Kidney (tissue), 13 donors: ENCODE measurements at regions not wholly inside any gene's neighbourhood (a gene's known extent, or its start where the extent isn't known, plus 50 kb on each side); places are given as distances from the start of the nearest gene placed in this dataset.

Experiments used
- DNase-seq, 5 donors: peaks; one replicate each; pipeline ENCODE4 v3.0.0-alpha.2; 2013 to 2020
- FAIRE-seq: peaks from 2 replicates; lab custom pipeline; 2012; peaks lifted over from hg19 to GRCh38; lab: Jason Lieb, UNC
- H3K27ac ChIP-seq, 2 donors: one replicate each; pipeline ENCODE4 v1.7.0; 2013; ENCODE audit warnings: low read depth in 2 of 2, low read length in 2 of 2, inconsistent platforms in 1 of 2
- H3K27me3 ChIP-seq: one replicate; pipeline ENCODE4 v1.7.1; 2013; ENCODE audit warnings: low read length, inconsistent platforms; ENCODE audit not compliant: control insufficient read depth, insufficient read depth
- H3K36me3 ChIP-seq, 3 donors: one replicate each; pipeline versions ENCODE4 v1.7.0 to v1.7.1; 2013; ENCODE audit warnings: low read length in 3 of 3, control low read depth in 1 of 3, inconsistent platforms in 1 of 3; ENCODE audit not compliant: insufficient read depth in 3 of 3, control insufficient read depth in 2 of 3
- H3K4me1 ChIP-seq, 3 donors: one replicate each; pipeline versions ENCODE4 v1.7.0 to v1.7.1; 2013; ENCODE audit warnings: low read length in 3 of 3, inconsistent platforms in 1 of 3, low read depth in 1 of 3; ENCODE audit not compliant: control insufficient read depth in 2 of 3, insufficient read depth in 2 of 3
- H3K4me3 ChIP-seq, 3 donors: one replicate each; pipeline versions ENCODE4 v1.7.0 to v1.8.1; 2013; ENCODE audit warnings: low read length in 3 of 3, control low read depth in 1 of 3, inconsistent platforms in 1 of 3
- H3K9ac ChIP-seq, 3 donors: one replicate each; pipeline versions ENCODE4 v1.7.0 to v1.7.1; 2013; ENCODE audit warnings: low read length in 3 of 3, control low read depth in 1 of 3, inconsistent platforms in 1 of 3
- H3K9me3 ChIP-seq, 3 donors: one replicate each; pipeline versions ENCODE4 v1.7.0 to v1.7.1; 2013; ENCODE audit warnings: low read length in 3 of 3, control low read depth in 1 of 3, inconsistent platforms in 1 of 3; ENCODE audit not compliant: control insufficient read depth in 2 of 3, insufficient read depth in 1 of 3
- CTCF ChIP-seq: IDR thresholded peaks from 3 replicates; pipeline ENCODE4 v1.5.1; 2012; ENCODE audit warnings: mild to moderate bottlenecking, moderate library complexity, borderline replicate concordance; ENCODE audit not compliant: insufficient read depth; ENCODE audit errors: extremely low read depth
- intact Hi-C: fragments of 100-400 bp; cut with DNase I; formaldehyde crosslinking; loops from one replicate; pipeline ENCODE4 v1.11.1; 2022
- donor health status: control.
- donor health status: control.
- donor health status: control.
- donor health status: control.
- donor health status: control.
- donor health status: DM: yes; HTN: yes; CAD: no.
- donor health status: Normal renal cell carcinoma (clear cell type).

DNA sequence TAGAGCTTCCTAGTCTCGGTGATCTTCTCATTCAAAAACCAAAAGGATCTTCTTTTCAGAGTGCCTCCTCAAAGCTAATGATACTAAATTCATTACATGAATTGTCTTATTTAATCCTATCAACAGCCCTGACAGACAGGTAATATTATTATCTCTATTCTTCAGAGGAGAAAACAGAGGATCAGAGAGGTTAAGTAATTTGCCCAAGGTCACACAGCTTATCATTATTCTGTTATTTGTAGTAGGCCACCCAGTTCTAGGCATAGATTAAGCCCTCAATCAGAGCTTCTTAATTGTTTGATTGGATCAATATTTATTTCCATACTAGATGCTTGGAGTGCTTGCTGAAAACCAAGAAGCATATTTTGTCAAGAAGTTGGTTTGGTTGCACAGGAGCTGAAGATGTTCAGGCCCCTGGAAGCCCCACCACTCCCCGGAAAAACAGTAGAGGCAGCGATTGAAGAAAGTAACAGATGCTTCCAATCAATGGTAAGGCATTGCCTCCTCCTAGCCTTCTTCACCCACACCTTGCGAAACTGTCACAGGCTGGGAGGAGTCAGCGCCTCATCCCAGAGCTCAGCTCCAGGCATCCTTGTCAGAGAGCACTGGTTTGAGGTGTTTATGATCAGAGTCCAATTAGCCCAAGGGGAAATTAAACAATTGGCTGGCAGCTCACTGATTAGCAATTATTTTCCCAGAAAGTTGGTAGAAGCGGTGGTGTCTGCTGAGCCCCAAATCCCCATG lies 487.2 kb downstream of the BCL11A start:
- H3K27ac ChIP-seq = no peak overlapping the region
- no peak overlapping the region for H3K9ac ChIP-seq
- no peaks in the 10 kb centered on the region for H3K27me3 ChIP-seq
- no peaks in the 10 kb centered on the region for H3K4me1 ChIP-seq
- no peaks in the 10 kb centered on the region for H3K36me3 ChIP-seq
- TF ChIP-seq CTCF = no peak
- no peak for DNase-seq
- FAIRE-seq = no peak
- no peaks in the 10 kb centered on the region for H3K9me3 ChIP-seq
- intact Hi-C loops = no loop called here
- H3K4me3 ChIP-seq = no peak overlapping the region

DNA sequence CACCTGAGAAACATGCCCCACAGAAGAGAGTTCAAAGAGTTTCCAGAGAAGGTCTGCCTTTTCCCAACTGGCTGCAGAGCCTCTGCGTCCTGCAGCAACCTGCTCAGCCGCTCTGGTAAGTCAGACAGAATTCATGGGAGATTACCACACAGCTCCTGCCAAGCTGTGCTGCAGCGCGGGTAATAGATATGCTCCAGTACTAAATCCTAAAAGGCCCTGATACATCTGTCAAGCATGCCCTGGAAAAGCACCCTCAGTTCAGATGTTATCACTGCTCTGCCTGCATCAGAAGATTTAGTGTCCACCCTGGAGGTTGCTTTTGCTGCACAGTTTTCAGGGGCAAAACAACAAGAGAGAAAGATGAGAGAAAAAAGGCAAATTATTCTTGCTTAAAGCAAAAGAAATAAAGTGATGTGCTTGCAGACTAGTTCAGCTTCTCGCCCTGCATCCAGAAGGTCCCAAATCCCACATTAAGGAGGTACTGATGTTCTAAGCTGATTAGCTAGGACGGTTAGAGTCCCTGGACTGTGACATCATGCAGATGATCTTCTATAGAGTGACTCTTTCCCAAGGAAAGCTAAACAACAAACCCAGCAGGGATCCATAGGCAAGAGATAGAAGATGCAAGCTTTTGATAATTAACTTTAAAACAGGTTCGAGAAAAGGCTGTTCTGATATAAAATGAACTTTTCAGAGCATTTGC lies 488.6 kb downstream of the BCL11A start:
- no peaks in the 10 kb centered on the region for H3K27me3 ChIP-seq
- FAIRE-seq = no peak
- no peaks in the 10 kb centered on the region for H3K4me1 ChIP-seq
- no peak overlapping the region for H3K9ac ChIP-seq
- no peaks in the 10 kb centered on the region for H3K9me3 ChIP-seq
- no peaks in the 10 kb centered on the region for H3K36me3 ChIP-seq
- no peak overlapping the region for H3K27ac ChIP-seq
- H3K4me3 ChIP-seq = no peak overlapping the region
- intact Hi-C loops = no loop called here
- no peak for TF ChIP-seq CTCF
- peak in 1 of 5 donors; percentile 25 for DNase-seq

DNA sequence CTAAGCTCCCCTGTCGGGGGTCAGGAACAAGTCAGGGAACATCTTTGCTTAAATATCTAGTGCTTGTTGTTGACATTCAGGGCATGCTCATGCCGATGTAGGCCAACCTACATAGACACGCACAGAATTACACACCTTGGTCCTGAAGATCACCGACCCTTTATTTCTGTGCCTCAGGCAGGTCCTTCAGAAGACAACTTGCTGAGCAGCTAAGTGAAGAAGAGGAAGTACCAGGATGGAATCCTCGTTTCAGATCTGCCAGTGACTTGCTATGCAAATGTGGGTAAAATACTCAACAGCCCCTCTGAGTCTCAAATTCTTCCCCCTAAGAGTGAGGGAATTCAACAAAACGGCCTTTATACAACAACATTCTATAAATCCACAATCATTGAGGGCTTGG lies 494.7 kb downstream of the BCL11A start:
- no peaks in the 10 kb centered on the region for H3K27me3 ChIP-seq
- no peaks in the 10 kb centered on the region for H3K9me3 ChIP-seq
- H3K4me3 ChIP-seq = no peak overlapping the region
- H3K27ac ChIP-seq = no peak overlapping the region
- FAIRE-seq (no peak), DNase-seq (no peak)
- no peak overlapping the region for H3K9ac ChIP-seq
- no peaks in the 10 kb centered on the region for H3K36me3 ChIP-seq
- H3K4me1 ChIP-seq = no peaks in the 10 kb centered on the region
- intact Hi-C loops = no loop called here
- no peak for TF ChIP-seq CTCF
